ENCODE measurements at regions not wholly inside any gene's neighbourhood (a gene's known extent, or its start where the extent isn't known, plus 50 kb on each side); places are given as distances from the start of the nearest gene placed in this dataset.

GRCh38 chr18:51510020-51510419 is 312.5 kb upstream of the MEX3C start (continued):
- TF ChIP-seq E2F8 (IDR thresholded peaks at IDR 0.05; ENCODE audit: low read depth, partially characterized antibody), result no peak
- TF ChIP-seq E2F4 (IDR thresholded peaks at IDR 0.05; ENCODE audit: low read depth, low read length), result no peak
- no peak for TF ChIP-seq ZBTB33 (IDR thresholded peaks at IDR 0.05)

GRCh38 chr18:51513517-51513916 is 316.0 kb upstream of the MEX3C start:
- DNase-seq (ENCODE audit: low read depth, low spot score) (no peak), ATAC-seq (no peak), FAIRE-seq (no peak)
- ChIA-PET RAD21 (ENCODE audit: unreplicated experiment) (no interaction called here), CTCF (interaction anchor here (0.6 kb wide), 1 partner anchor 27 kb away, joined by 3 read pairs; no protein-coding TSS in a partner anchor), SMC1A (ENCODE audit: uncharacterized antibody, unreplicated experiment) (interaction anchor here (1.5 kb wide), 1 partner anchor 12 kb away, joined by 3 read pairs; no protein-coding TSS in a partner anchor), POLR2A (no interaction called here)
- Histone ChIP-seq H3K79me2 (ENCODE audit: control insufficient read depth, insufficient read depth, low read length) (no peaks in the 10 kb centered on the region), H3K27ac (ENCODE audit: control insufficient read depth, insufficient read depth) (no peak overlapping the region), H3K4me3 (no peak overlapping the region), H3K9me3 (replicated peaks; ENCODE audit: control insufficient read depth, insufficient read depth, low read length) (no peaks in the 10 kb centered on the region), H3K36me3 (ENCODE audit: control insufficient read depth in 2 of 2, insufficient read depth in 2 of 2, low read length in 1 of 2) (no peaks in the 10 kb centered on the region), H3K4me2 (ENCODE audit: control insufficient read depth, insufficient read depth) (no peak overlapping the region), H2AFZ (ENCODE audit: control insufficient read depth, low read depth, low read length) (no peak overlapping the region), H3K4me1 (ENCODE audit: control insufficient read depth, insufficient read depth, low read length) (no peaks in the 10 kb centered on the region), H3K9ac (ENCODE audit: control insufficient read depth, insufficient read depth, low read length) (no peak overlapping the region), H4K20me1 (ENCODE audit: control insufficient read depth, insufficient read depth) (no peaks in the 10 kb centered on the region), H3K27me3 (replicated peaks in 1 of 2; ENCODE audit: control insufficient read depth in 2 of 2, insufficient read depth in 2 of 2, low read length in 1 of 2) (no peaks in the 10 kb centered on the region)
- intact Hi-C loops (cut with micrococcal nuclease; ENCODE audit: unreplicated experiment) (no loop called here), in situ Hi-C loops (cut with MboI) (no loop called here)
- BruUV-seq (replicated peaks), result no TSS peak
- no peak for TF ChIP-seq SUPT20H (IDR thresholded peaks at IDR 0.05; ENCODE audit: borderline replicate concordance, control insufficient read depth, low read depth, low read length)
- no peak for TF ChIP-seq IKZF1 (conservative IDR thresholded peaks at IDR 0.05)
- no peak for TF ChIP-seq EGR1 (IDR thresholded peaks at IDR 0.05; ENCODE audit: borderline replicate concordance in 1 of 2, low read depth in 2 of 2, low read length in 2 of 2)
- TF ChIP-seq TCF12 (IDR thresholded peaks at IDR 0.05; ENCODE audit: low read depth, low read length), result no peak
- no peak for TF ChIP-seq CEBPZ (IDR thresholded peaks at IDR 0.05; ENCODE audit: low read depth, low read length)
- no peak for TF ChIP-seq POLR2AphosphoS5 (IDR thresholded peaks at IDR 0.05; ENCODE audit: low read length)
- TF ChIP-seq RELB (IDR thresholded peaks at IDR 0.05; ENCODE audit: low read depth), result no peak
- no peak for TF ChIP-seq MTA3 (IDR thresholded peaks at IDR 0.05; ENCODE audit: borderline replicate concordance, low read length)
- TF ChIP-seq ZNF207 (IDR thresholded peaks at IDR 0.05; ENCODE audit: borderline replicate concordance), result no peak

All from GM12878 (cell line).